Peyer's patch (tissue), 4 donors: ENCODE measurements at regions not wholly inside any gene's neighbourhood (a gene's known extent, or its start where the extent isn't known, plus 50 kb on each side); places are given as distances from the start of the nearest gene placed in this dataset.

Experiments
- DNase-seq, 3 donors: peaks; one replicate each; pipeline ENCODE4 v3.0.0-alpha.2; 2017 to 2019
- H3K27ac ChIP-seq, 4 donors: fragments of 200-600 bp; sonication (generic); one replicate each; pipeline ENCODE4 v1.5.1; 2016 to 2019
- H3K27me3 ChIP-seq, 2 donors: fragments of 200-600 bp; sonication (generic); one replicate each; pipeline ENCODE4 v1.5.1; 2019
- H3K36me3 ChIP-seq, 3 donors: fragments of 200-600 bp; sonication (generic); one replicate each; pipeline ENCODE4 v1.5.1; 2016 to 2019
- H3K4me1 ChIP-seq, 4 donors: fragments of 200-600 bp; sonication (generic); one replicate each; pipeline ENCODE4 v1.5.1; 2016 to 2019
- H3K4me3 ChIP-seq, 4 donors: fragments of 200-600 bp; sonication (generic); 1 replicate in 3 of 4; 2 replicates in 1 of 4; pipeline ENCODE4 v1.5.1; 2016 to 2019; ENCODE audit warnings: mild to moderate bottlenecking in 1 of 4
- H3K9me3 ChIP-seq, 4 donors: fragments of 200-600 bp; sonication (generic); one replicate each; pipeline ENCODE4 v1.5.1; 2016 to 2019; ENCODE audit warnings: mild to moderate bottlenecking in 1 of 4
- CTCF ChIP-seq, 6 experiments: fragments of 450-650 bp in 4 of 6; fragments of 200-600 bp in 2 of 6; sonication (generic) in 1 of 6; IDR thresholded peaks; one replicate each; pipeline ENCODE4 v1.5.1; 2017 to 2019; ENCODE audit warnings: antibody characterized with exemption in 6 of 6, mild to moderate bottlenecking in 3 of 6, moderate library complexity in 1 of 6
- POLR2A ChIP-seq, 2 donors: fragments of 450-650 bp; IDR thresholded peaks; one replicate each; pipeline ENCODE4 v1.5.1; 2017; ENCODE audit warnings: antibody characterized with exemption in 2 of 2, mild to moderate bottlenecking in 2 of 2, moderate library complexity in 2 of 2

GRCh38 chr4:144584428-144584827, 61.5 kb upstream of the HHIP start:
- H3K4me1 ChIP-seq, result peaks cover 0 to 5% (median 0%) of the 10 kb centered on the region in 4 donors
- H3K27me3 ChIP-seq, result no peaks in the 10 kb centered on the region
- no peaks in the 10 kb centered on the region for H3K36me3 ChIP-seq
- H3K27ac ChIP-seq, result no peak overlapping the region
- H3K9me3 ChIP-seq, result no peaks in the 10 kb centered on the region
- no peak for DNase-seq
- TF ChIP-seq CTCF (IDR thresholded peaks at IDR 0.05), result no peak
- no peak for TF ChIP-seq POLR2A (IDR thresholded peaks at IDR 0.05)
- no peak overlapping the region for H3K4me3 ChIP-seq

GRCh38 chr4:144589512-144589911, 56.4 kb upstream of the HHIP start:
- Histone ChIP-seq H3K4me3 (no peak overlapping the region), H3K36me3 (no peaks in the 10 kb centered on the region), H3K27ac (no peak overlapping the region), H3K27me3 (no peaks in the 10 kb centered on the region), H3K9me3 (no peaks in the 10 kb centered on the region), H3K4me1 (peaks cover 0 to 3% (median 0%) of the 10 kb centered on the region in 4 donors)
- TF ChIP-seq CTCF (IDR thresholded peaks at IDR 0.05) (no peak), POLR2A (IDR thresholded peaks at IDR 0.05) (no peak)
- no peak for DNase-seq

GRCh38 chr4:144590020-144590419, 55.9 kb upstream of the HHIP start:
- Histone ChIP-seq H3K4me3 (no peak overlapping the region), H3K36me3 (no peaks in the 10 kb centered on the region), H3K9me3 (no peaks in the 10 kb centered on the region), H3K27ac (no peak overlapping the region), H3K4me1 (peaks cover 0 to 3% (median 0%) of the 10 kb centered on the region in 4 donors), H3K27me3 (no peaks in the 10 kb centered on the region)
- TF ChIP-seq CTCF (IDR thresholded peaks at IDR 0.05), result no peak
- no peak for TF ChIP-seq POLR2A (IDR thresholded peaks at IDR 0.05)
- DNase-seq, result no peak

GRCh38 chr4:144591401-144591800, 54.6 kb upstream of the HHIP start:
- no peaks in the 10 kb centered on the region for H3K27me3 ChIP-seq
- peaks cover 0 to 3% (median 0%) of the 10 kb centered on the region in 4 donors for H3K4me1 ChIP-seq
- H3K4me3 ChIP-seq, result no peak overlapping the region
- H3K27ac ChIP-seq, result no peak overlapping the region
- no peaks in the 10 kb centered on the region for H3K9me3 ChIP-seq
- TF ChIP-seq POLR2A (IDR thresholded peaks at IDR 0.05) (no peak), CTCF (IDR thresholded peaks at IDR 0.05) (no peak)
- DNase-seq, result no peak
- H3K36me3 ChIP-seq, result no peaks in the 10 kb centered on the region

- Histone ChIP-seq H3K27ac (no peak overlapping the region), H3K4me3 (no peak overlapping the region), H3K9me3 (no peaks in the 10 kb centered on the region), H3K27me3 (no peaks in the 10 kb centered on the region), H3K4me1 (peaks cover 0 to 3% (median 0%) of the 10 kb centered on the region in 4 donors), H3K36me3 (no peaks in the 10 kb centered on the region)
- TF ChIP-seq CTCF (IDR thresholded peaks at IDR 0.05) (no peak), POLR2A (IDR thresholded peaks at IDR 0.05) (no peak)
- no peak for DNase-seq
Observed at GRCh38 chr4:144592264-144592663, 53.7 kb upstream of the HHIP start.

- no peak for DNase-seq
- Histone ChIP-seq H3K27ac (no peak overlapping the region), H3K4me3 (no peak overlapping the region), H3K27me3 (no peaks in the 10 kb centered on the region), H3K4me1 (peaks cover 0 to 3% (median 0%) of the 10 kb centered on the region in 4 donors), H3K36me3 (no peaks in the 10 kb centered on the region), H3K9me3 (no peaks in the 10 kb centered on the region)
- TF ChIP-seq POLR2A (IDR thresholded peaks at IDR 0.05) (no peak), CTCF (IDR thresholded peaks at IDR 0.05) (no peak)
Observed at GRCh38 chr4:144594471-144594986, 51.4 kb upstream of the HHIP start.
